NCI-H2107 treated with DMSO at 0.1 percent for 48 hours (cell line): ENCODE measurements at regions not wholly inside any gene's neighbourhood (a gene's known extent, or its start where the extent isn't known, plus 50 kb on each side); places are given as distances from the start of the nearest gene placed in this dataset.

Experiments
- DNase-seq: peaks from one replicate; lab custom pipeline; 2025; ENCODE audit not compliant: unreplicated experiment; lab: John Stamatoyannopoulos, UW

DNA sequence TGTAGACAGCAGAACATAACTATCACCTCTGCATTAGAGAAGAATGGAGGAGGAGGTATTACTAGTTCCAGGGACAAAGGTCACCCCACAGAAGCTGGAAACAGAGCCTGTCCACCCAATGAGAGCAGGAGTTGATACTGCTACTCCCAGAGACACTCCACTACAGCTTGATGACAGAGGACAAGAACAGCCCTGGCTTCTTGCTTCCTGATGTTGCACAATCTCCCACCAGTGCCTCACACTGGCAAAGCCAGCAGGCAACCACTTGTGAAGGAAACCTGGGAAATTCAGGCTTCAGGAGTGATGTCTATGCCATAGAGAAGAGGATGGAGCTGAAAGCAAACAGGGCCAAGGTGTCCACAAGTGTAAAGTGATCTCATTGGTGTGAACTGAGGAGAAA lies 78.0 kb upstream of the POU1F1 start:
- no peak for DNase-seq

DNA sequence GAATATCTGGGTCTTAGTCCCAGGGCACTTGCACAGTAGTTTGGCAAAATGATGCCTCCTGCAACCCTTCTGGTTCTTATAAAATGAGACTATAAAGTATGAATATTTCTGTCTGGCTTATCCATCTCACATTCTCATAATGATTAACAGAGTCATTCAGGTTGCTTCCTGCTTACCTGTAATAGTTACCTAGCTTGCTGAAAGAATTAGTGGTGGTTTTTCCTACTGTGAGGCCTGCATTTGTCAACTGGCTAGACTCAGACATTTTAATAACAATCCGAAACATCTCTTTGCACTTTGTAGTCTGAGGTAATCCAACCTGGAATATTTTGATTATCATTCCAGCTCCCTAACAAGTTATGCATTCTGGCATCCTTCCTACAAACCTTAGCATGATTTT lies 75.6 kb upstream of the POU1F1 start:
- no peak for DNase-seq

DNA sequence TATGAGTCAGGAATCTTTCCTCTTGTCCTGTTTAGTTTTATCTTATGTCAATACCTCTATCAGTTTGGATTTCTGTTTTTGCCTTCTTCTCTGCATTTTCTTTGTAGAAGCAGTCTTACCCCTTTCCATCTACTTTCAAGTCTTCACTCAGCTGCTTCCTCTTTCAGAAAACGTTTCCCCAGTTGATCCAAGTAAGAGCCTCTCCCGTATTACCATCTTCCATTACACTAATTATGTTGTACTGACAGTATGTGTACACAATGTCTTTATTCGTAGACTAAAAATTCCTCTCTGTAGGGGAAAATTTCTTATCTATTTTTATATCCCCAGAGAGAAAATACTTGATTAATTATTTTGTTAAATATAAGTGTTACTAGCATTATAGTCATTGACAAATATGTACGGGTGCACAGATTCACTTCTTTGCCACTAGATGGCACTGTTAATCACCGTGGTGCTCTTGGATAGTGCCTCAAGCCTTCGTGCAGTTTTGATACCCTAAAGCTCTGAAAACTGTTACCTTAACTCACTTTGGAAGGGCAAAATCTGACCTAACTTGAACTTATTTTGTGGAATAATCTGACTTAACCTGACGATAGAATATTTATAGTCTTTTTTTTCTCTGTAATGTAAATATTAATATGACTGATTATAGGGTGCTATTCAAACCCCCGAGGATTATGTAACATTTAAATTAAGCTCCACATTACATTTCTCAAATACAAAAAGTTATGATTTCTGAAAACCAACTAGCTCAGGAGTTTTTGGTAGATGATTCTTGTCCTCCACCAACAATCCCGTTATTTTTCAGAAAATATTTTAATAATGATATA lies 74.2 kb upstream of the POU1F1 start:
- DNase-seq = peak; percentile 90

DNA sequence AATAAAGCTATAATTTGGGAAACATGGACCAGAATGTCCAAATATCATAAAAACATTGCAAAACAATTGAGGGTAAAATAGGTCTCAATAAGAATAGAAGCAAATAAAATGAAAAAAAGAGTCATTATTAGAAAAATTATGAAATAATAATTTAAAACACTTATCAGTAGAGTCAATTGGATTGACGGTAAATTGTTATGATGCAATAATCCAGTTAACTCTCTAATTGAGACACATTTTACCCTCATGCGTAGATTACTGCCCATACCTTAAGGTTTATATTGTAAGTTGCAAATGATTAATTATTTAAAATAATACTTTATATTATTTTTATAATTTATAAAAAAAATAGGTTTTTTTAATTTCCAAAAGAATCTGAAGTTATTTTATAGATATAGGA lies 73.4 kb upstream of the POU1F1 start:
- DNase-seq = no peak

DNA sequence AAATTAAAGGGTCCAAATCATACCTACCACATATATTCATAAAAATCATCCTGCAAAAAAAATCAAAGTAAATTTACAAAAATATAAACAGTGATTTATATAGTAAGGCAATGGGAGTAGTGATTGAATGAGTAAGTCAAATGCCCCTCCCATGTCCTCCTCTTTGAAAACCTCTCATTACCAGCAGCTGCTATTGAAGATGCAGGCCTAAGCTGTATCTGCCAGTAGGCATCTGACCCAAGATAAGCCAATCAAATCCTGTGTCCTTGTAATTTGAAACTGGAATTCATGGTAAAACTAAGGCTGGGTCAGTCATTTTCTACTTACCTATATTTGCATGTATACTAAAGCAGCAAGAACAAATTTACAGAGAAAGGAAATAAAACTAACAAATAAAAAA lies 60.4 kb upstream of the POU1F1 start:
- DNase-seq = no peak

DNA sequence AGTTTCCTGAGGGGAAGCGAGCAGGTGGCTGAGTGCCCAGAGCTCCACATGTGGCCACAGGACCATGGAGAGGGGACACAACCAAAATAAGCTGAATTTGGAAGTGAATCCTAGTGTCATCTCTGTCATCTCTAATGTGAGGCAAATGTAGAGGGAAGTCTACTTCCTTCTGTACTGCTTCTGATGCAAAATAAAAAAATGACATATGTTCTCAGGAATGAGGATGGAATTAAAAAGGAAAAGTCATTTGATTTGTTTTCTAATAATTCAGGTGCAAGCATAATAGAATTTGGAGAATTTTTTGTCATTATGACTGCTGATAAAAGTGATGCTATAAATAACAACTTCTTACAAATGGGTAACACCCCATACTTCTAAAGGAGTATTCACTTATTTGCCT lies 59.5 kb upstream of the POU1F1 start:
- DNase-seq = no peak

DNA sequence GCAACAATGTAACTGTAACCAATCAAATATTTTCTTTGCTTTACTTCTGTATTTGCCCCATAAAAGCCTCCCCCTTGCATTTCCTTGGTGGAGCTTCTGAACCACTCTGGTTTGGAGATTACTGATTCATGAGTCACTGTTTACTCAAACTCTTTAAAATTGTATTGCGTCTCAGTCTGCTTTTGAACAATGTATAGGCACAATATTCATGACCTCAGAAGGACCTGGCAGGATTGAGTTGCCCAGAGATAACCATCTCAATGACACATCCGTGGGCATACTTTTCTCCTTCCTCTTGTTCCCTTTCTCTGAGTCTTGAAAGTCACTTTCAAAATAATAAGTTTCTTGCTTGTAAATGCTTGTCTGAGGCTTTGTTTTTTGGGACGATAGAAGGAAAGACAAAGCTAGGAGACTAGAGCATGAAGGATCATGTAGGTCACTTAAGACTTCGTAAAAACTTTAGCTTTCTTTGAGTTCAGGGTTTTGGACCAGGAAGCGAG lies 57.1 kb upstream of the POU1F1 start:
- no peak for DNase-seq

DNA sequence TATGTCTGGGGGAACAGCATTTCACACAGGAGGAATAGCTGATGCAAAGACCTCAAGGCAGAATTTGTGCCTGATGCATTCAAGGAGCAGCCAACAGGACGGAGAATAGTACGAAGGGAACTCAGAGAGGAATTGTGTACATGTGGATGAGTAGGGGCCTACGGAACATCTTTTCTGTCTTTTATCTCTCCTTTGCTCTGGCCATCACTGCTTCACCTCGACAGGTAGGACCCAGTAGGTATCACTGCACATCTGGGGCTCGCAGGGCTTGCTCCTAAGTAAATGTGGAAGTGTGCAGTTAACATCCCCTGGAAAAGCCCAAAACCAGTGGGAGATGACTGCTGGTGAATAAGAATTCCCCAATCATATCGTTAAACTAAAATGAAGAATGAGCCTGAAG lies 56.4 kb upstream of the POU1F1 start:
- no peak for DNase-seq

DNA sequence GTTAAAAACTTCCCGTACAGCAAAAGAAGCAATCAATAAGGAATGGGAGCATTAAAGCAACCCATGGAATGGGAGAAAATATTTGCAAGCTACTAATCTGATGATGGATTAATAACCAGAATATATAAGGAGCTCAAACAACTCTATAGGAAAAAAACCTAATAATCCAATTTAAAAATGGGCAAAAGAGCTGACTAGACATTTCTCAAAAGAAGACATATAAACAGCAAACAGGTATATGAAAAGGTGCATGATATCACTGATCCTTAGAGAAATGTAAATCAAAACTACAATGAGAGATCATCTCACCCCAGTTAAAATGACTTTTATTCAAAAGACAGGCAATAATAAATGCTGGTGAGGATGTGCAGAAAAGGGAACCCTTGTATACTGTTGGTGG lies 52.7 kb upstream of the POU1F1 start:
- DNase-seq = no peak
